Left ventricle myocardium inferior (tissue), 1 donor: ENCODE measurements at regions not wholly inside any gene's neighbourhood (a gene's known extent, or its start where the extent isn't known, plus 50 kb on each side); places are given as distances from the start of the nearest gene placed in this dataset.

ENCODE experiments used
- DNase-seq: peaks from one replicate; pipeline ENCODE4 v3.0.0-alpha.2; 2020
- H3K27ac ChIP-seq: fragments of 200-600 bp; replicated peaks from 2 replicates; pipeline ENCODE4 v1.8.0; 2021
- H3K27me3 ChIP-seq: fragments of 200-600 bp; 2 replicates; pipeline ENCODE4 v1.8.0; 2021; ENCODE audit warnings: low read depth
- H3K36me3 ChIP-seq: fragments of 200-600 bp; 2 replicates; pipeline ENCODE4 v1.8.0; 2021
- H3K4me1 ChIP-seq: fragments of 200-600 bp; 2 replicates; pipeline ENCODE4 v1.8.0; 2021
- H3K4me3 ChIP-seq: fragments of 200-600 bp; 2 replicates; pipeline ENCODE4 v1.8.0; 2021; ENCODE audit warnings: mild to moderate bottlenecking, moderate library complexity
- H3K9me3 ChIP-seq: fragments of 200-600 bp; replicated peaks from 2 replicates; pipeline ENCODE4 v1.8.0; 2021
- intact Hi-C: fragments of 100-400 bp; cut with micrococcal nuclease; formaldehyde crosslinking; loops from one replicate; pipeline ENCODE4 v1.11.0; 2022
- TF ChIP-seq, protein P1 (sequence below): fragments of 200-600 bp; IDR thresholded peaks from 2 replicates; pipeline ENCODE4 v1.8.0; 2021; ENCODE audit warnings: antibody characterized with exemption, mild to moderate bottlenecking, borderline replicate concordance
- donor health status: DM: no; HTN: yes; CAD: no; lungs with severe emphysema.

DNA sequence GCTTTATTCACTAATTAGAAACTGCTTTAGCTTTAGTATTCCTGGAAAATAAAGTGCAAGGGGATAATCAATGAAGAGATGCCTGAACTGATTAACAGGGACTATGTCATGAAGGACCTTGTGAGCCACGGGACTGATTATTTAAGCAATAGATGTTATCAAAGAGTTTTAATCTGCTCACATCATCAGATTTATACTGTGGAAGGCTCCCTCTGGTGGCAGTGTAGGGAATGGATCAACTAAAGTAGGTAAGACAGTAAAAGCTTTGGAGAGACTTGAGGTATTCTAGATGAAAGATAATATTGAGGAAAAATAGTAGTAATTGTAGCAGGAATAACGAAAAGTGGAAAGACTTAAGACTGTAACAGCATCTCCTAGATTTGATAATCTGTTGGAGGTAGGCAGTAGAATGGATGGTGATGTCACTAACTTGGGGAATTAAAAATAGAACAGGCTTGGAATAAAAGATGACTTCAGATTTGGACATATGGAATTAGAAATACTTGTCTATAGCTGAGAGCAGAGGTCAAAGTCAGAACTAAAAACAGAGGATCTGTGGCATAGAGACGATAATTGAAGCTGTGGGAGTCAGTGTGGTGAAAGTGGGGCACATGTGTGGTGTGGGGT is 80.3 kb upstream of the HTR1E start:
- Histone ChIP-seq H3K27me3 (peaks cover 4% of the 10 kb centered on the region), H3K9me3 (no peaks in the 10 kb centered on the region), H3K36me3 (no peaks in the 10 kb centered on the region), H3K4me3 (no peak overlapping the region), H3K4me1 (no peaks in the 10 kb centered on the region), H3K27ac (no peak overlapping the region)
- intact Hi-C loops, result no loop called here
- DNase-seq, result no peak
- TF ChIP-seq, protein P1, sequence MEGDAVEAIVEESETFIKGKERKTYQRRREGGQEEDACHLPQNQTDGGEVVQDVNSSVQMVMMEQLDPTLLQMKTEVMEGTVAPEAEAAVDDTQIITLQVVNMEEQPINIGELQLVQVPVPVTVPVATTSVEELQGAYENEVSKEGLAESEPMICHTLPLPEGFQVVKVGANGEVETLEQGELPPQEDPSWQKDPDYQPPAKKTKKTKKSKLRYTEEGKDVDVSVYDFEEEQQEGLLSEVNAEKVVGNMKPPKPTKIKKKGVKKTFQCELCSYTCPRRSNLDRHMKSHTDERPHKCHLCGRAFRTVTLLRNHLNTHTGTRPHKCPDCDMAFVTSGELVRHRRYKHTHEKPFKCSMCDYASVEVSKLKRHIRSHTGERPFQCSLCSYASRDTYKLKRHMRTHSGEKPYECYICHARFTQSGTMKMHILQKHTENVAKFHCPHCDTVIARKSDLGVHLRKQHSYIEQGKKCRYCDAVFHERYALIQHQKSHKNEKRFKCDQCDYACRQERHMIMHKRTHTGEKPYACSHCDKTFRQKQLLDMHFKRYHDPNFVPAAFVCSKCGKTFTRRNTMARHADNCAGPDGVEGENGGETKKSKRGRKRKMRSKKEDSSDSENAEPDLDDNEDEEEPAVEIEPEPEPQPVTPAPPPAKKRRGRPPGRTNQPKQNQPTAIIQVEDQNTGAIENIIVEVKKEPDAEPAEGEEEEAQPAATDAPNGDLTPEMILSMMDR, result peak; percentile 77

DNA sequence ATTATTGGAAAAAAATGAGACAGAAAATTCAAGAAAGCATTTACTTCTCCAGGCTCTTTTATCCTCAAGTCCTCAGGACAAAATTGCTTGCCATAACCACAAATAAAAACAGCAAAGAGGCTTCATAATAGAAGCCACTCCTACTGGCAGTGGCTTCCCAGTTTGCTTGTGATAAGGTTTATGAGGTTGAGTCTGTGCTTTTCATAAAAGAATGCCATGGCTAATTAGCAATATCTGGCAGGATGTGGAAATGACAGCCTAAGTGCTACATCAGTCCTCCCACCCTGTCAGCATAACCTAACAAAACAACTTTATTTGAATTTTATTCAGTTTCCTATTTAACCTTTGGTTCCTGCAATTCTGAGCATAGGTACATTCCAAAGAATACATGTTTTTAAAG is 80.9 kb upstream of the HTR1E start:
- Histone ChIP-seq H3K27me3 (peaks cover 4% of the 10 kb centered on the region), H3K36me3 (no peaks in the 10 kb centered on the region), H3K4me3 (no peak overlapping the region), H3K27ac (no peak overlapping the region), H3K4me1 (no peaks in the 10 kb centered on the region), H3K9me3 (no peaks in the 10 kb centered on the region)
- no peak for DNase-seq
- TF ChIP-seq, protein P1, result no peak
- intact Hi-C loops, result no loop called here

DNA sequence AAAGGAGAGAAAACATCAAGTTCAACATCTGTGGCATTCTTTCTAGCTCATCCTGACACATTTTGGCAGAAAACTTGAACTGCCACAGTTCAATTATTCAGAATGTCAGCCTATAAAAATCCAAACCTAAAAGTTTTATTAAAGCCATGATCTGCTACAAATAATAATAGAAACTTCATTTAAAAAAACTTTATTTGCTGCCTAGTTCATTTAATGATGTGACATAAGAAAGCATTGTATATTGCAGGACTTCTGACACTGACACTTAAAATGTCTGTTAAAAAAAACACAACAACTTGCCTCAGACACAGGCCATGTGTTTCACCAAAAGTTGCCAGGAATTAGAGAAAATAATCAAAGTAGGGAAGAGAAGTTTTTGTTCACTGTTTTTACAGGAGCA is 88.3 kb upstream of the HTR1E start:
- TF ChIP-seq, protein P1, result no peak
- no peak for DNase-seq

DNA sequence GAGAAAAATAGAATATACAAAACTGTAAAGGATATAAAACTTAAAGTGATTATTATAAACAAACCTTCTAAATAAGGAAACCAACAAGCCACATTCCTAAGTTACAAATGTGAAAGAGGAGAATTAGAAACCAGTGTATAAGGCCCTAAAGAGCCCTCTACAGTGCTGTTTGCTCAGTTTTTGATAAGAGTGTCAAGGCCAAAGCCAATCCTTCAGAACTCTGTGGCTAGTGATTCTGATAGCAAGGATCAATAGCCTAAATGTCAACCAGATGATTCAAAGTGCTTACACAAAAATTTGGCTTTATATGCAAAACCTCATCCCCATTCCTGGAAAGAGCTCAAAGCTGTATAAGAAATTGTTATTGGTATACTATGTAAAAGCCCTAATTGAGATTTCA is 104.6 kb upstream of the HTR1E start:
- no peak overlapping the region for H3K4me3 ChIP-seq
- H3K36me3 ChIP-seq, result no peaks in the 10 kb centered on the region
- H3K27me3 ChIP-seq, result no peaks in the 10 kb centered on the region
- TF ChIP-seq, protein P1, result no peak
- intact Hi-C loops, result no loop called here
- H3K4me1 ChIP-seq, result no peaks in the 10 kb centered on the region
- no peaks in the 10 kb centered on the region for H3K9me3 ChIP-seq
- no peak for DNase-seq
- no peak overlapping the region for H3K27ac ChIP-seq

More for the DNA sequence above, 88.3 kb upstream of the HTR1E start:
- Histone ChIP-seq H3K9me3 (peaks cover 4% of the 10 kb centered on the region), H3K36me3 (no peaks in the 10 kb centered on the region), H3K4me1 (no peaks in the 10 kb centered on the region), H3K27ac (no peak overlapping the region), H3K4me3 (no peak overlapping the region), H3K27me3 (no peaks in the 10 kb centered on the region)
- intact Hi-C loops, result no loop called here

DNA sequence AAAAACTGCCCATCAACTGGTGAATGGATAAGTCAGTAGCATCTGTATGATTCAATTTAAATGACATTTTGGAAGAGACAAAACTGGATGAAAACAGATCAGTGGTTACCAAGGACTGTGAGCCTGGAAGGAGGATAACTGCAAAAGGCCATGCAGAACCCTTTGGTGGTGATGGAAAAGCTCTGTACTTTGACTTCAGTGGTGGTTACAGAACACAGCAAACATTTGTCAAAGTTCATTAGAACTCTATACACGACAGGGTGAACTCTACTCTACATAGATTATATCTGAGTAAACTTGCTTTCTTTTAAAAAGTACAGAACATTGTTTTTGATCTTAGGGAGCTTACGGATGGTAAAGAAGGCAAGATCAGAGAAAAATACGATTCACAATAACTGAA is 111.9 kb upstream of the HTR1E start:
- H3K27me3 ChIP-seq, result no peaks in the 10 kb centered on the region
- intact Hi-C loops, result no loop called here
- DNase-seq, result no peak
- TF ChIP-seq, protein P1, result no peak
- no peaks in the 10 kb centered on the region for H3K4me1 ChIP-seq
- H3K27ac ChIP-seq, result no peak overlapping the region
- no peak overlapping the region for H3K4me3 ChIP-seq
- no peaks in the 10 kb centered on the region for H3K9me3 ChIP-seq
- no peaks in the 10 kb centered on the region for H3K36me3 ChIP-seq
